CD4-positive, alpha-beta T cell treated with Interleukin-15 for 1 hour (primary cell): ENCODE measurements at regions not wholly inside any gene's neighbourhood (a gene's known extent, or its start where the extent isn't known, plus 50 kb on each side); places are given as distances from the start of the nearest gene placed in this dataset.

Experiments used
- DNase-seq: peaks from one replicate; pipeline ENCODE4 v3.0.0-alpha.2; 2020

DNA sequence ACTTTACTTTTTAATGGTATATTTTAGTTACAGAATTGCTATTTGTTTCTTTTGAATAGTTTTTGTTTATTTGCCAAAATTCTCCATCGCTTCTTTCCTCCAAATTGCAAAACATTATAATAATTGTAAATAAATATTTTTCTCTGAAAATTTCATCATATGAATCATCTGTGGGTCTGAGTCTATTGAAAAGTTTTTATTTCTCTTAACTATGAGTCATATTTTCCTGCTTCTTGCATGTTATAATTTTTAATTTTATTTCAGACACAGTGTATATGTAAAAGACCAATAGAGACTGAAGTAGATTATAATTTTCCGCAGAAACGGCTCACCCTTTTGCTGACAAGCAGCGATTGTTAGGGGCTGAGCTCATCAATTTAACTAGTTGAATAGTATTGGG is 279.1 kb upstream of the IL12B start:
- DNase-seq: no peak

DNA sequence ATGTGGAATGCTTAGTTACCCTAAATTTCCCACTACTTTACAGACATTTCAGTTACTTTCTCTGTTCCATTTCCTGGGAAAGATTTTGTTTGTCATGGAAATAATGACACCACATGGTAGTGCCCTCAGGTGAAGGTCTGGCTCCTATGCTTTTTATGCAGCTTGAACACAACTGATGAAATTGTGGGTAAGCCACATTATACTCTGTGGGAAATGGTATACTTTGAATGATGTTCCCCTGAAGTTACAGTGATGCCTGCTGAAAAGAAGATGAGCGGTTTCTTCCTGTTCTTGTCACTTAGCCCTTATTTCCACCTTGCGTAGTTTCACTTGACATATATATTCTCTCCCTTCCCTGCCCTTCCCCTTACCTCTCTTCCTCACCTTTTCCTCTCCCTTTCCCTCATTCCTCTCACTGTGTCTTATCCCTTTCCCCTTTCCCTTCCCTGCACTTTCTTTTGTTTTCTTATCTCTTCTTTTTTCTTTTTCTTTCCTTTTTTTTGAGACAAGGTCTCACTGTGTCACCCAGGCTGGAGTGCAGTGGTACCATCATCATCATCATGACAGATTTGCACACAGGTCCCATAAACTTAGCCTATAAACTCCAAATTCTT is 280.8 kb upstream of the IL12B start:
- no peak for DNase-seq

DNA sequence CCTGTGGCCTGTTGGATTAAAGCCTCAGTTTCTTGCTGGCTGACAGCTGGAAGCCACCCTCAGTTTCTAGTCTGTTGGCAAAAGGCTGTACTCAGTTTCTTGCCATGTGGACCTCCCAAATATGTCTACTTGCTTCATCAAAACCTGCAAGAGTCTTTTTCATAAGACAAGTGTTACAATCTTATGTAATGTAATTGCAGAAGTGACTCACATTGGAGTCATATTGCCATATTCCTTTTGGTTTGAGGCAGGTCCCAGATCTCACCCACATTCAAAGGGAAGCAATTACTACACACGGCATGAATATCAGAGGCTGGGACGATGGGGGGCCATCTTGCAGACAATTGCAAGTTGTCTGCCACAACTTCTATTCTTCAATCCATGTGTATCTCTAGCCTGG is 286.7 kb upstream of the IL12B start:
- DNase-seq: no peak

DNA sequence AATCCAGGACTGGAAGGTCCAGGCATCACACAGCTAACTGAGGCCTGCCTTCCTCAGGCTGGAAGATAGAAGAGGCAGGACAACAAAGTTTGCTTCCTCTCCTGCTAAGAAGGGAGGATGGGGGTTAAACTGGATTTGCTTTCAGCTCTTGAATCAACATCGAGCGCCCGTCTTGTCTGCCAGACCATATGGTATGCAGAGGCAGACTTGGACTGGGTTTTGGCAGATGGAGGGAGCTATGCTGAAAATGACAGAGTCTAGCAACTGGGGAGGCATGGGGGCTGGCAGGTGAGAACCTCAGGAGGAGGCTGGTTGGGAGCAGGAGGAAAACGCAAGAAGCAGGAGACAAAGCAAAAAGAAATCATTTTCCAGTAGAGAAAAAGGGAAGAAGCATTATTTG is 289.5 kb upstream of the IL12B start:
- no peak for DNase-seq

DNA sequence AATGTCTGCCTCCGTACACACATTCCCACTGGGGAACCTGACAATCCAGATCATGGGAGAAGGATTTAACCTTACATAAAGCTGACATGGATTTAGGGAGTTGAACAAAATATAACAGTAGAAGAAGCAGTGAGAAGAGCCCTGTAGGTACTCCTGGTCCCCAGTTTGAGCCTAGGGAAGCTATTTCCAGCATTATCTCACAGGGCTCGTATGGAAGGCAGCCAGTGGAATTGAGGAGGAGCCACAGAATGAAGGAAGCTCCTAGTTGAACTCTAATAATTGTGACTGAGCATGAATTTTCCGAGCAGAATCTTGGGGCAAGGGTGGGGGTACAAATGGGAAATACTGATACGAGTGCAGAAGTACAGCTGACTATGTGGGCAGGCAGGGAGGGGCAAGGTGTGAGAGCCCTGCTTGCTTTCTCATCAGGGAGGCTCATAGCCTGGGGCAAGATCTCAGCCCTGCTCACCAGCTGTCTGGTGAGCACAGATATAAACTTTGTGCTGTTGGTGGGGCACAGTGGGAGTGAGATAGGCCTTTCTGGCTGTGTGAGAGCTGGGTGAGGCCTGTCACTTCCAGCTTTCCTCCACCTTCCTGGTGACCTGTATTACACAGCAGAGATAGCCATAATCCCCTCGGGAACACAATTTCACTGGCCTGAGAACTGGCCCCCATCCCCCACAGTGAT is 290.7 kb upstream of the IL12B start:
- no peak for DNase-seq

DNA sequence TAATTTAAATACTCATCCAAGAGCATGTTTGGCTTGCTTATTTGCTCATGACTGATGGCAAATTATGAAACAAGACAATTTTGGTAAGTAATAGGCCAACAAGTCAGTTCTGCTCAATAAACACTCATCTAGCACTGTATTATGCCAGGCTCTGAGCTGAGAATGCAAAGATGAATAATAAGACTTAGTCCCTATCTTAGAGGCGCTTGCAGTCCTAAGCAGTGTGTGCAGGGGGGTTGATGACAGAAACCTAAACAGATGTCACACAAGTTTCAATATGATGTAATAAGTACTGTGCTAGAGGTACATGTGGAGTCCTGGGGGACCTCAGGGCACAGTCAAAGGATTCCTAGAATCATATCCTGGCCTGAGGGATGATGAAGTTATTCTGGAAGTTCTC is 287.6 kb upstream of the ADRA1B start:
- DNase-seq: no peak

DNA sequence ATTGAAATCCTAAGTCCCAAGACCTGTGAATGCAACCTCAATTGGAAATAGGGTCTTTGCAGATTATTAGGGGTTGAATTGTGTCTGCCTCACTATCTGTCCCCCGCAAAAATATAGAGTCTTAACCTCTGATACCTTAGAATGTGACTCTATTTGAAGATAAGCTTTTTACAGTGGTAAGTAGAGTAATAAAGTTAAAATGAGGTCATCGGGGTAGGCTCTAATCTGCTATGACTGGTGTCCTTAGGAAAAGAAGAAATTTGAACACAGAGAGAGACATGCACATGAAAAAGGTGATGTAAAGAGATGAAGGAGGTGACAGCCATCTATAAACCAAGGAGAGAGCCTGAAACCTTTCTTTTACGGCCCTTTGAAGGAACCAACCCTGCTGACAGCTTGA is 287.1 kb upstream of the ADRA1B start:
- no peak for DNase-seq

DNA sequence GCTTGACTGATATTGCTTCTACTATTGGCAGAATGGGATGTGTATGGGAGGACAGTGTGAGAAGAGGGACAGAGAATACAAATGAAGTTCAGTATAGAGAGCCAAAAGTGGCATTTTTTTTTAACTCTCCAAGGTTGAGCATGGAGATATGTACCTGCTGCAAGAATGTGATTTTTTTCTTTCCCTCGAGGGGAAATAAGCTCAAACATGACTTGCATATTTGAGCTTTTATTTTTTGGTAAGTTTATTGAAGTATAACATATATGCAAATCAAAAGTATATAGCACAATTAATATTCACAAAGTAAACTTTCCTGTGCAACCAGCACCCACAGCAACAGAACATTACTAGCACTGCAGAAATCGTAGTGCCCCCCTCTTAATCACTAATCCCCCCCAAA is 285.7 kb upstream of the ADRA1B start:
- DNase-seq: no peak

DNA sequence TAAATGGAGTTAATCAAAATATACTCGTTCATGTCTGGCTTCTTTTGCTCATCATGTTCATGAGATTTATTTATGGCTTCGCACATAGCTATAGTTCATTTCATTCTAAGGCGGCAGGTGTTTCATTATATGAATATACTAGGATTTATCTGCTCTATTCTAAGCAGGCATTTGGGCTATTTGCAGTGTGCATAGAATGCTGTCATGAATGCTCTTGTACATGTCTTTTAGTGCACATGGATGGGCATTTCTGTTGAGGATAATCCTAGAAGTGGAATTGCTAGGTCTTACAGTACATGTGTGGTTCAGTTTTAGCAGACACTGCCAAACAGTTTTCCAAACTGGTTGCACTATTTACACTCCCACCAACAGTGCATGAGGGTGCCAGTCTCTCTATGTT is 285.3 kb upstream of the ADRA1B start:
- no peak for DNase-seq

DNA sequence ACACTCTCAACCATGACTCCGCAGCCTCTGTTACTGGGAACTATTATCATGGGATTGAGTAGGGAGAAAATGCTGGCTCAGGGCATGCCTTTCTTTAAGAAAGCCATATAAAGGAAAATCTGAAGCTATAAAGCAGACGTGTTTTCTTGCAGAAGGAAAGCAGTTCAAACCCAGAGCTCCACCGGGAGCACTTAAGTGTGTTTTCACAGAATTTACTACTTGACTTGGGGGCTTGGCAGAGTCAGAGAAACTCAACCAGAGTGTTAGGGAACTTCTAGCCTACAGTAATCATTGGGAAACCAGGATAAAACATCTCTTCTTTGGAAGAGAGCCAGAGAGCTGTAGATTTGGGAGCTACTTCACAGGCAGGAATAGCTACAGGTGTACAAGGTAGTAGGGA is 283.4 kb upstream of the ADRA1B start:
- no peak for DNase-seq

DNA sequence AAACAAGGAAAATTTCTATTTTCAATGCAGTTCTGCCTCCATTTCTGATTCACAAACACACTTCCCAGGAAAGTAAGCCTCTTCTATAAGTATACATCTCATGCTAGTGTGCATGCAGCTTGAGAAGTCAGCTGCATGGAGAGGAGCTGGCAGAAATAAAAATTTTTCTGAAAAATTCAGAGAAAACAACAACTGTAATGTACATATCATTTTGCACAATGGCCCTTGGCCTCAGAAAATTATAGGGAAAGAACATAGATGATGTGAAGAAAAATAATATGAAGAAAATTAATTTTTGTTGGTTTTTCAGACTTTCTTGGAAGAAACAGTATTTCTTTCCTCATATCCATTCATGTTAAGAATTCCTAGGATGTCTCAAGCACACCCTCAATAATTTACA is 277.8 kb upstream of the ADRA1B start:
- DNase-seq: no peak

DNA sequence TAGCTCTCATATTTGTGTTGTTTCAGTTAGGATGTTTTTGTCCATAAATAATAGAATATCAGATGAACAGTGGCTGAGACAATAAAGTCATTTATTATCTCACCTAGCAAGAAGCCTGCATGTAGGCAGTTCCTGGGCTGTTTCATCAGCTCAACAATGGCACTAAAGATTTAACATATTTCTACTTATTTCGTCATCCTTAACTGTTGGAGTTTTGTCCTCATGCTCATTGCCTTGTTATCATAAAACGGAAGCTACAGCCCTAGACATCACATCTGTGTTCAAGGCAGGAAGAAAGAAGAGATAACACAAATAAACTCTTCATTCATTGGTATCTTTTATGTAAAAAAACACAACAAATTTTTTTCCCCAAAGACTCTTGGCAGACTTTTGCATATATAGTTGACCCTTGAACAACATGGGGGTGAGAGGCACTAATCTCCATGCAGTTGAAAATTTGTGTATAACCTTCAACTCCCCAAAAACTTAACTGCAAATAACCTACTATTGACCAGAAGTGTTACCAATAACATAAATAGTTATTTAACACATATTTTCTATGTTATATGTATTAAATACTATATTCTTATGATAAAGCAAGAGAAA is 277.2 kb upstream of the ADRA1B start:
- no peak for DNase-seq

DNA sequence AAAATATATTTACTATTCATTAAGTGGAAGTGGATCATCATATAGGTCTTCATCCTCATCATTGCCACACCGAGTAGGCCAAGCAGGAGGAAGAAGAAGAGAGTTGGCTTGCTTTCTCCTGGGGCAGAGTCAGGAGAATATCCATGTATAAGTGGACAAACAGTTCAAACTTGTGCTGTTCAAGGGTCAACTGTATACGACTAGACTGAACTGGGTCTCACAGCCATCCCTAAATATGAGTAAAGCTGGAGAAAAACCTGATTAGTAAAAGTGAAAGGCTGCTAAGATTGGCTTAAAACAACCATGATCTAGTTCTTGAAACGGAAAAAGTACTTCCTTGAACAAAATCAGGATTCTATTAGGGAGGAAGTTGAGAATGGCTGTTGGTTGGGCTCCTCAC is 276.7 kb upstream of the ADRA1B start:
- no peak for DNase-seq

DNA sequence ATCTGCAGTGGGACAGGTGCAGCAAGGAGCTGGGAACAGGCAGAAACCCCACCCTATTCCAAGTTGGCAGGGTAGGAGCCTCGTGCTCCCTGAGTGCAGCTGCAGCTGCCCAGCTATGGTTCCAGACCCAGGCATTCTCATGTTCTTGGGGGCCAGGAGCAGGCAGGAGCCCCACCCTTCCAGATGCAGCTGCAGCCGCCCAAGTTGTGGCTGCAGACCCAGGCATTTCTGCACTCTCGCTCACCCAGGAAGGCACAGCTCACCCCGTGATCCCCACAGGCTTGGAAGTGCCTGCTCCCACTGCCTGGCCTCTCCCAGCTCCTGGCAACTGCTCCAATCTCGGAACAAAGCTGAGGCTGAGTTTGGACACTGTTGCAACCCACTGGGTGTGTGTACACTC is 275.8 kb upstream of the ADRA1B start:
- DNase-seq: no peak

DNA sequence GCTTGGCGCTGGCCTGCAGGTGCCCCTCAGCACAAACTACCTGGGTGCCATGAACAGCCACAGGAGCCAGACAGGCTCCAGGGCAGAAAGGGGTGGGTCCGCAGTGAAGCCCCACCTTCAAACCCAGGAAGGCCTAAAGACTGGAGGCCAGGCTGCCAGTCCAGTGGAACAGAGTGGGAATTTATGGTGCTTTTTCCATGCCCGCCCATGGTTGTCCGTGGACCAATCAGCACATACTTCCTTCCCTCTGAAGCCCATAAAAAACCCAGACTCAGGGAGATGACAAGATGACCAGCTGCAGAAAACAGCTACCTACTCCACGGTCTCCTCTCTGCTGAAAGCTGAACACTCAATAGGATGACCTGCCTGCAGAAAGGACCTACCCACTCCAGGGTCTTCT is 275.4 kb upstream of the ADRA1B start:
- no peak for DNase-seq

DNA sequence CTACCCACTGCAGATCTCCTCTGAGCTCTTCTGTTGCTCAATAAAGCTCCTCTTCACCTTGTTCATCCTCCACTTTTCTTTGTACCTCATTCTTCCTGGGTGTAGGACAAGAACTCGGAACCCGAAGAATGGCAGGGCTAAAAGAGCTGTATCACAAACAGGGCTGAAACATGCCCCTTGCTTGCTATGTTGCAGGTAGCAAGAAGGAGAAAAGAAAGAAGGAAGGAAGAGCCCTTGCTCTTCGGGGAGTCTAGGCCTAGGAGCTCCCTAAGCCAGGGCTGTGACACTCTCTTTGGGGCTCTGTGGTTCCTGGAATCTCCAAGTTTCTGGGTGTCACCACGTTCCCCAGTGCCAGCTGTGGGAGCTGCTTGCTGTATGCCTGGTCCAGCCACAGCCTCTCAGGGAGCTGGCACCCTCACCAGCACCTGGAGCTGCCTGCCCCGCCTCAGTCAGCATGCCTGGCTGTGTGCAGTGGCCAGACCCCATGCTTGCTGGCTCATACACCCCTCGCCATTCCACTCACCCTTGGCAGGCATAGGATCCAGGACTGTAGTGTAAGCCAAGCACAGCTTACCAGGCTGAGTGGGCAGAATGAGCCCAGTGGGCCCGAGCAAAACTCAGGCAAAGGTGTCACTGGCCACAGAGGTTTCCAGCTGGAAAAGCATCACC is 274.8 kb upstream of the ADRA1B start:
- DNase-seq: no peak

DNA sequence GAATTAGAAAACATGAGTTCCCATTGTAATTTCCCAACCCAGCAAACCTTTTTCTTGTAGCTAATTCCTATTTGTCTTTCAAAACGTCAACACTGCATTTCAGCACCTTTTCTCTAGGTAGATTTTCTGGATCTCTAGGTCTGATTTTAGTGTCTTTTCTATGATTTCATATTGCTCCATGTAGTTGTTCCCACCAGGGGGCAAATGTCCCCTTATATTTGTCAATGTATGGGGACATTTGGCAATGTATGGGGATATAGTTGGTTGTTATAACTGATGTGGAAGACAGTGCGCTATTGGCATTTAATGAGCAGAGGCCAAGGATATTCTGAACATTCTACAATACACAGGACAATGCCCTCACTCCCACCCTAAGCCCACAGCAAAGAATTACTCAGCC is 273.9 kb upstream of the ADRA1B start:
- no peak for DNase-seq

DNA sequence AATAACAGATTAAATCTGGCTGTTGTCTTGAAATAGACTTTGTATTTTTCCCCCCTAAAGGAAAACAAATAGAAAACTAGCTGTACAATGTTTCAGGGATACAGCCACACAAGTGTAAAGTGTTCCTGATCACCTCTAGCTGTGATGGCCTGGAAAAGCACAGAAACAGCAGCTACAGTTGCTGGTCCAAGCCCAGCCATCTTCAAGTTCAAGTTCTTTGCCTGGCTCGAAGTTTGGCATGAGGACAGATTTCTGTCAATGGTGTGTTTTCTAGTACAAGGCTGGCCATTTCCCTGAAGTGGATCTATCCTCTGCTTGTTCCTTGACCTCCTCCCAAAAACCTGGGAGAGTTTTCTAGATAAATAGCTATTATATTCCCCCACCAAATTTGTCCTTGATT is 272.2 kb upstream of the ADRA1B start:
- no peak for DNase-seq

DNA sequence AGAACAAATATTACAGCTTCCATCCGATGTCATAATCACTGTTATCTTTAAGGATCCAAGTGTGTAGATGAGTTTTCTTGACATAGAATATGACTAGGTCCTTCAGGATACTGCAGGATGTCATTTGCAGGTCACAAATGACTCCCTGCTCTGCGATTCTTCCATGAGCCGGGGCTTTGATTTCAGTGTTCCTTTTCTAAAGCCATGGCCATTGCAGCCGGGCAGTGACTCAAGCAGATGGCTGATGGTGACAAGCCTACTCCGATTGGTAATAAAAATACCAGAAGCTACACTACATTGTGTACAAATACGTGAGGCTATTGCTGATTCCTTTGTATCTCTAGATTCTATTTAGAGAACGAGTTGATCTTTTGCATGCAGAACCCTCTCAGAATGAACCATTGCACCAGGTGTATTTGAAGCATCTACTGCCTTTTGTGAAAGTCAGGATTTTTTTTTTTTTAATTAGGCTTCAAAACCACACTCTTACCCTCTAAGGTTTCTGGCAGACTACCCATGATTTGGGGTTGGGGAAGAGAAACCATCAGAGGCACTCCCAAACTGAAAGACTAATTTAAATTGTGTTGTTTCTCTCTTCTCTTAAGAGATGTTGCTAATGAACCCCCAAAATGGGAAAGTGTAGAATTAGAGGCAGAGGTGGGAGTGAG is 271.0 kb upstream of the ADRA1B start:
- DNase-seq: no peak

DNA sequence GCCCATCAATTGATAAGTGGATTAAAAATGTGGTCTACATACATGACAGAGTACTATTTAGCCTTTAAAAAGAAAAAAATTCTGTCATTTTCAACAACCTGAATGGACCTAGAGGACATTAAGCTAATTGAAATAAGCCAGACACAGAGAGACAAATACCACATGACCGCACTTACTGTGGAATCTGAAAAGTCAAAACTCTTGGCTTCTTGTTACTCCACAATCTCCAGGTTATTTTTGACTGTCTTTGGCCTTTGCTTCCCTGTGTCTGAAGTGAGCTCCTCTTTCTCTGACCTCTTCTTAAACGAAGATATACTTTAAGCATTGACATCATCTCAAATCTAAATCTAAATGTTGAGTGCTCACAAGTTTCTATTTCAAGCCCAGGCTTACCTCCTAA is 265.5 kb upstream of the ADRA1B start:
- no peak for DNase-seq

DNA sequence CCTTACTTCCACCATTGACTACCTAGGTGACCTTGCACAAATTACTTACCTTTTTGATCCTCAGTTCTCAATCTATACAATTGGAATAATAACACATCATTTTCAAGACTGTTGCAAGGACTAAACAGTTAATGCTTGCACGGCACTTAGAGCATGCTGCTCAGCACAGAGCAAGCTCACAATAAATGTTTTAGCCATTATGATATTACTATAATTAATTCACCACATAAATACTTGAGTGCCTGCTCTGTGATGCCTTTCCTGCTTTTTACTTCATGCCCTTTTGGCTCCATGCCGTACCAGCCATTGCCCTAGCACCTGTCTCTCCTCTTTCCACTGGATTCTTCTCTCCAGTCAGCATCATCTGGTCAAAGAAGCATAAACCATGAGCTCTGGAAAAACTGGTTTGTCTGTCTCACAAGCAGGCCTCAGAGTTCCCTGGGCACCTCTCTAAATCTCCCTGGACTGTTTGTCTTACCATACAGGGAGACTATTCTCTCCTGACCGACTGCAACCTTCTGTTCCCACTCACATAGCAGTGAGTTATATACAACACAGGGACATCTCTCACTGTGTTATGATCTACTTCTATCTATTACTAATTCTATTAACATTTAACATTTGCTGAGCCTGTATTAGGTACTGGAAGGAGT is 260.4 kb upstream of the ADRA1B start:
- no peak for DNase-seq

DNA sequence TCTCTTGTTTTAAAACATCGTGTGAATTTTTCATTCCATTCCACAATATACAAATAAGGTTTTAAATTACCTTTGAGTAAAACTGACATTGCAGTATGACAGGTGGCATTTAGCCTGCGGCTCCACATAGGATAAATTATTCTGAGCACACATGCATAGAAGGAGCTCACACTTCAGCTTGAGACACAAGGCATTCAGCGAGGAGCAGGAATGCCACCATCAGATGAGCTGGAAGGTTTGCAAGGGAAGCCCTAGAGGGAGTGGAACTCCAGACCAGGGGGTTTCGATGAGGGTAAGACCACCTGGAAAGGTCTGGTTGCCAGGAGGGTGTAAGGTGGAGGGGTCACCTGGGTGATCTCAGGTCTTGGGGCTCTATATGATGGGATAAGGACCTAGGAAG is 259.0 kb upstream of the ADRA1B start:
- DNase-seq: no peak

DNA sequence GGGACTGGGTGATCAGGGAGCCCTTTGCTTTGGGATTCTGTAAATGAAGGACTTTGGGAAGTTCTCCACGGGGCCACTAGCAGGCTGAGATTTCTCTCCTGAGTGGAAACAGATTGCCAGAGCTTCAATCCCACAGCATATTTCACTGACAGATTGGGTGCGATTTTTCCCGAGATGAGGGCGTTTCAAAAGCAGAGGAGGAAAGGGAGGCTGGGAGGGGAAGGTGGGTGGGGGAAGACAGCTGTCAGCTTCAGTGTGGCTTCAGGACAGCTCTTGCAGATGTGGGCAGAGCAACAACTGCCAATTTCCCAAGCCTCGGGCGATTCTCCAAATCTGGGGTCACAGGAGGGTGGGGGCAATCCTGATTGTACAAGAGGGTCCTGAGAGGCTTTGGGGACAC is 258.5 kb upstream of the ADRA1B start:
- DNase-seq: no peak
